Amygdala (tissue), 56 donors: ENCODE measurements at regions not wholly inside any gene's neighbourhood (a gene's known extent, or its start where the extent isn't known, plus 50 kb on each side); places are given as distances from the start of the nearest gene placed in this dataset.

Experiments used
- DNase-seq, 56 donors: peaks; one replicate each; lab custom pipeline; 2025; lab: John Stamatoyannopoulos, UW

GRCh38 chr6:130755368-130756034 lies 71.7 kb upstream of the SMLR1 start:
- DNase-seq, result no peak

DNA sequence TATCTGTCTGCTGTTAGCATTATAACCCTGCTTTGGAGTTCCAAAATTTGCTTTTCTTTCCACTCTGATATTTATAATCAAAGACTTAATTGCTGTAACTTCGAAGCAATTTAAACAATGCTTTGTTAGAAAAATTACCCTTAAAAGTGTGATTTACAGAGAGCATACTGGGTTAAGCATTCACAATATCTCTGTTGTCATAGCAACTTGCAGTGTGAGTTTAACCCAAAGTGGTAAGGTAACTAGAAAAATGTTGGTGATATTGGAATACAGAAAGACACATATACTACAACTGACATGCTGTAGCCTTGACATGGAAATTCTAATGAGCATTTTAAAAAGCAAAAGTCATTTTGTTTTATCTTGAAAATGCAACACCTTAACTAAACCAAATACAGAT lies 70.4 kb upstream of the SMLR1 start:
- DNase-seq, result no peak

DNA sequence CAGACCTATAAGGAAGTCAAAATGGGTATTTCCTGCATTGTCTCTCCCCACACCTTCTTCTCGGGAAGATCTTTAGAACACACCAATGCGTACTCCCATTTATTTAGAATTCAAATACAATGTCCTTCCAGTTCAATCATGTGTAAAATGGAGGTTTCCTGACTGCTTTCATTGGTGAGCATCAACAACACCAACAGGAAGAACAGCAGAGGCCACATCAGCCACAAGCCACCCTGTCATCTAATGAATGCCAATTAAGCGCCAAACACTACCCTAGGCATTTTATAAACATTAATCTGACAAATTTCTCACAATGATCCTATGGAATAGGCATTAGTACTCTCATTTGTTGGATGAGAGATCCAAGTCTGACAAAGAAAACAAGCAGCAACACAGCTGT lies 68.4 kb upstream of the SMLR1 start:
- no peak for DNase-seq

DNA sequence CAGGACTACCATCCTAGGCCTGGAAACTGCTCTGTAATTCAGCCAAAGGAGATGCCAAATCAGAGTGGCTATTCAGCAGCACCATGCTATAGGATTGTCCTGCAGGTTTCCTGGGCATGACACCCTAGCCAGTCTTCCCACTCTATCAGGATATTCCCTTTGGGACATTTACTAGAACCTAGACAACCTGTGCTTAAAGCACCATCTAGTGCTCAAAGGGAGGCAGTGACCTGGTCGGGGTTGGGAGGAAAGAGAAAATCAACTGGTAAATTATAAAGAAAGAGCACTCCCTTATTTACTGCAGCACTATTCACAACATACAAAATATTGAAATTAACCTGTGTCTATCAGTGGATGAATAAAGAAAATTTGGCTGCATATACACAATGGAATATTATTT lies 67.2 kb upstream of the SMLR1 start:
- no peak for DNase-seq

DNA sequence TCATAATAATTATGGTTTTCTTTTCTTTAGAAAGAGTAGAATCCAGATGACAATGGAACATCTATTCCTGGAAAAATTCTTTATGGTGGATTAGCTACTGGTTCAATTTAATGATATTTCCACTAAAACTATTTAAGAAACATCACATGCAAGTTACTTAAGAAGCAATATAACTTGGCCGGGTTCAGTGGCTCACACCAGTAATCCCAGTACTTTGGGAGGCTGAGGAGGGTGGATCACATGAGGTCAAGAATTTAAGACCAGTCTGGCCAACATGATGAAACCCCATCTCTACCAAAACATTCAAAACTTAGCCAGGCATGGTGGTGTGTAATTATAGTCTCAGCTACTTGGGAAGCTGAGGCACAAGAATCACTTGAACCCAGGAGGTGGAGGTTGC lies 65.9 kb upstream of the SMLR1 start:
- DNase-seq, result no peak

DNA sequence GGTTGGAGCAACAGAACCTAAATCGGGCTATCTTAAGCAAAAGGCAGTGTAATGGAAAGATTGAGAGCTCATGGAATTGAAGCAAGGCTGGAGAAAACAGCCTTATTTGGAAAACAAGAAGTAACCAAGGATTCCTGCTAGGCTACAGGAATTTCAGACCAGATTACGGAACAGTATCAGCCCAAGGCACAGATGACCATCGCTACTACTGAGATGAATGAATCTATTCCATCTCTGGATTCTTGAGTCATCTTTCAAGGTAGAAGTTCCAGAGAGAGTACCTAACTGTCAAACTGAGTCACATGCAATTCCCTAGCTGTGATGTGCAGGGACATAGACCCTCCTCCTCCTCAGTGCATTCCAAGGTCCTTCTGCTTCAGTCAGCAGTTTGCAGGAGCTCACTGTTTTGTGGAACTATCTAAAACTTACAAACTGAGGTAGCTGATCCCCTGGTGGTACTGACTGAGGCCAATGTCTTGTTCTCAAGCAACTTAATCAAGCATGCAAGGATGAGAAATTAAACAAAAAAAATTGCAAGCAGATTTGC lies 62.0 kb upstream of the SMLR1 start:
- no peak for DNase-seq

GRCh38 chr6:130766239-130767144 lies 60.7 kb upstream of the SMLR1 start:
- no peak for DNase-seq

DNA sequence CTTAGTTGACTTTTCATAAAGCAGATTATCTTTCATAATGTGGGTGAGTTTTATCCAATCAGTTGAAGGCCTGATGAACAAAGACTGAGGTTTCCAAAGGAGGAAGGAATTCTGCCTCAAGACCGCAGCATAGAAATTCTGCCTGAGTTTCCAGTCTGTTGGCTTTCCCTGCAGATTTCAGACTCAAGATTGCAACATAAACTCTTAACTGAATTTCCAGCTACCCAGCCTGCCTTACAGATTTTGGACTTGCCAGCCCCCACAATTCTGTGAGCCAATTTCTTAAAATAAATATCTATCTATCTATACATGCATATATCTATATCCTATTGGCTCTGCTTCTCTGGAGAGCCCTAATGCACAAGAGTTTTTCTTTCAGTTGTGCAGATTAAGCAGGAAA lies 57.3 kb upstream of the SMLR1 start:
- no peak for DNase-seq

DNA sequence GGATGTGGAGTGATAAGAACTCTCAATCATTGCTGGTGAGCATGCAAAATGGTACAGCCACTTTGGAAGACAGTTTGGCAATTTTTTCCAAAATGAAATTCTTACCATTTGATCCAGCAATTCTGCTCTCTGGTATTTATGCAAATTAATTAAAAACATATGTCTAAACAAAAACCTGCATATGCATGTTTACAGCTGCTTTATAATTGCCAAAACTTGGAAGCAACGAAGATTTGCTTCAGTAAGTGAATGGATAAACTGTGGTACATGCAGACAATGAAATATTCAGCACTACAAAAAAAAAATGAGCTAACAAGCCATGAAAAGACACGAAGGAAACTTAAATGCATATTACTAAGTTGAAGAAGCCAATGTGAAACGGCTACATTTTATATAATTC lies 55.5 kb upstream of the SMLR1 start:
- no peak for DNase-seq

DNA sequence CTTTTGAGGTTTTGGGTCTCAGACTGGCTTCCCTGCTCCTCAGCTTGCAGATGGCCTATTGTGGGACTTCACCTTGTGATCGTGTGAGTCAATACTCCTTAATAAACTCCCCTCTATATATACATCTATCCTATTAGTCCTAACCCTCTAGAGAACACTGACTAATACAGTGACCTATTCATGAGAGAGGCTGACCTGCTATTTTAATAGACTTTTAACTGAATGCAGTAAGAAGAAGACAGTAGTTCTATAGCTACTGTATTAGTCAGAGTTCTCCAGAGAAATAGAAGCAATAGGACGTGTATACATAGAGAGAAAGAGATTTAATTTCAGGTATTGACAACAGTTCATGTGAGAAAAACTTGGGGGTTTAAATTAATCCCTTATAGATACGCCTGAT lies 53.3 kb upstream of the SMLR1 start:
- DNase-seq, result no peak

- no peak for DNase-seq
Observed at GRCh38 chr6:130775411-130776012, 51.7 kb upstream of the SMLR1 start.

DNA sequence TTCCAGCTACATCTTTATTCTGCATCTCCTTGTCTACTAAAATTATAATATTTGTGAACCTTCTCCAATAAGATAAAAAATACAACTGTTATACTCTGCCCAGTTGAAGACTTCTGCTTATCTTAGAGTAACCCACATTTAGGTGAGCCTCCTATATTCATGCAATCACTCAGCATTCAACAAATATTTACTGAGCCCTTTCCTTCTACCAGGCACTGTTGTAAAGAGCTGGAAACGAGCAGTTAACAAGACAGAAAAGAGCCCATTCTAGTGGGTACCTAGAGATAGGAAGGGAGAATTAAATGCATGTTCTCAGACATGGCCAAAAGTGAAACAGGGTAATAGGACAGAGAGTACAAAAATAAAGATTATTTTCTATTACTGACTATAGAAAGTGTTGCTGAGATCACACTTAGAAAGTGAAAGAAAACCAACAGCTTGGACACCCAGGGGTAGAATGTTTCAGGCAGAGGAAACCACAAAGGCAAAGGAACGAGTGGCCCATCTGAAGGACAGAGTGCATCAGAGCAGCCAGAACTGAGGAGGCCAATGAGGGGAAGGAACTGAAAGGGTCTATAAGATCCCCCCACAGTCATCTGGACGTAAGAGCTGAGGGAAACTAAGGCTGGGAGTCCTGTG lies 50.8 kb upstream of the SMLR1 start:
- no peak for DNase-seq
